NCI-H345 (cell line): ENCODE measurements at regions not wholly inside any gene's neighbourhood (a gene's known extent, or its start where the extent isn't known, plus 50 kb on each side); places are given as distances from the start of the nearest gene placed in this dataset.
"Not testable (repeated sequence)": the region's sequence is repeated elsewhere in the genome, so short reads cannot be mapped to it uniquely, and the experiment has no call there.

Source experiments
- DNase-seq: peaks from one replicate; lab custom pipeline; 2025; lab: John Stamatoyannopoulos, UW

GRCh38 chr21:34272321-34272720, 91.5 kb upstream of the KCNE2 start:
- no peak for DNase-seq

GRCh38 chr21:34274001-34274400, 89.8 kb upstream of the KCNE2 start:
- DNase-seq, result no peak

- no peak for DNase-seq
Observed at GRCh38 chr21:34276711-34277425, 86.9 kb upstream of the KCNE2 start.

GRCh38 chr21:34278451-34278850, 85.4 kb upstream of the KCNE2 start:
- DNase-seq, result no peak

- DNase-seq, result no peak
Observed at GRCh38 chr21:34279285-34279684, 84.5 kb upstream of the KCNE2 start.

GRCh38 chr21:34279883-34280282, 83.9 kb upstream of the KCNE2 start:
- DNase-seq, result no peak

- DNase-seq, result no peak
Observed at GRCh38 chr21:34280389-34280795, 83.4 kb upstream of the KCNE2 start.

GRCh38 chr21:34280959-34281358, 82.8 kb upstream of the KCNE2 start:
- no peak for DNase-seq

GRCh38 chr21:34282223-34282622, 81.6 kb upstream of the KCNE2 start:
- DNase-seq, result no peak

GRCh38 chr21:34284666-34285065, 79.1 kb upstream of the KCNE2 start:
- DNase-seq, result no peak

GRCh38 chr21:34288042-34288441, 75.8 kb upstream of the KCNE2 start:
- DNase-seq, result not testable (repeated sequence)

- no peak for DNase-seq
Observed at GRCh38 chr21:34289856-34290255, 74.0 kb upstream of the KCNE2 start.

- DNase-seq, result no peak
Observed at GRCh38 chr21:34296878-34297277, 66.9 kb upstream of the KCNE2 start.

GRCh38 chr21:34298534-34299167, 65.2 kb upstream of the KCNE2 start:
- no peak for DNase-seq

- DNase-seq, result no peak
Observed at GRCh38 chr21:34299168-34299539, 64.7 kb upstream of the KCNE2 start.

GRCh38 chr21:34302521-34302920, 61.3 kb upstream of the KCNE2 start:
- no peak for DNase-seq

GRCh38 chr21:34305605-34306604, 57.9 kb upstream of the KCNE2 start:
- no peak for DNase-seq

- no peak for DNase-seq
Observed at GRCh38 chr21:34307991-34308532, 55.7 kb upstream of the KCNE2 start.

- DNase-seq, result no peak
Observed at GRCh38 chr21:34311561-34312330, 52.1 kb upstream of the KCNE2 start.

- DNase-seq, result no peak
Observed at GRCh38 chr21:34313116-34313515, 50.7 kb upstream of the KCNE2 start.
